Upper lobe of left lung (tissue), 4 donors: ENCODE measurements at regions not wholly inside any gene's neighbourhood (a gene's known extent, or its start where the extent isn't known, plus 50 kb on each side); places are given as distances from the start of the nearest gene placed in this dataset.

Source experiments
- CTCF ChIP-seq, 6 experiments: fragments of 450-650 bp in 4 of 6; fragments of 200-600 bp in 2 of 6; sonication (generic) in 2 of 6; IDR thresholded peaks; one replicate each; pipeline ENCODE4 v1.5.1; 2016 to 2019; ENCODE audit warnings: antibody characterized with exemption in 6 of 6
- EP300 ChIP-seq, 4 donors: sonication (generic); formaldehyde crosslinking; IDR thresholded peaks; one replicate each; pipeline ENCODE4 v1.5.1; 2017; ENCODE audit warnings: antibody characterized with exemption in 4 of 4, control low read depth in 2 of 4
- POLR2A ChIP-seq, 4 donors: fragments of 450-650 bp; IDR thresholded peaks; one replicate each; pipeline ENCODE4 v1.5.1; 2016 to 2017; ENCODE audit warnings: antibody characterized with exemption in 4 of 4, mild to moderate bottlenecking in 2 of 4
- POLR2AphosphoS5 ChIP-seq, 2 donors: sonication (generic); formaldehyde crosslinking; IDR thresholded peaks; one replicate each; pipeline ENCODE4 v1.5.1; 2017; ENCODE audit warnings: antibody characterized with exemption in 2 of 2

DNA sequence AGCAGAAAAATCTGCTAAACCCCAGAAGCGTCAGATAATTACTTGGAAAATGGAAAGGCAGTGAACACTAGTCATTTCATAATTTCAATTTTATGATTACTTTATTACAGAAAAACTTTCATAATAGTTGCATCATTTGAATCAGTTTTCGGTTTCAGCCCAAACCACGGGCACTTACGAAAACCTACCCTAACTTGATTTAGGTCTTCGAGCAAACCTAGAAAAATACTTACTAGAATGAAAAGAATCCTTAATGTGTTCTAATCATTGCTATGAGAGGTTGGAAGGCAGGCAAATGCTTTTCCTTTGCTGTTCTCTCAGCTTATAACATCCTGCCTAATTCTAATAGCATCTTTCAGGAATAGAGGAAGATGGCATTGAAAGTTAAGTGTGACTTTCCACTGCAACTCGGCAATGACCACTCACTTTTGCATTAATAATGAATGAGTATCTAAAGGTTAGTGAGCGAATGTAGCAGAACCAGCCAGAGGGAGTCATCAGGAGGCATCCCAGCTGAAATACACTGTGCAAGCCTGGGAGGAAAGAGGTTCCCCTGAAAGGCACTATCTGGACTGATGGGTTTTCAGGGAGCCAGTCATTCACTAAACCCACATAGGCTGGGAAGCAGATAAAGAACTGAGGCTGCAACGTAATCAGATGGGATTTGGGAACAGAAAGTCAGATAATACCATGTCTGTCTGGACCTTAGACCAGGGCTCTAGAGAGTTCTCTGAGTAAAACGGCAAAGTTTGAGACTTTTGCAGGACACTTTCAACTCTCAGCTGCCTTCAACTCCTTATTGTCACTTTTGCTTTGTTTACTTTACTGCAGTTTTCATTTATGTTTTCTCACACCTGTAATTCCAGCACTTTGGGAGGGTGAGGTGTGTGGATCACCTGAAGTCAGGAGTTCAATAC is 520.8 kb downstream of the RNF144A start:
- no peak for TF ChIP-seq CTCF (IDR thresholded peaks at IDR 0.05)
- no peak for TF ChIP-seq POLR2AphosphoS5 (IDR thresholded peaks at IDR 0.05)
- TF ChIP-seq POLR2A (IDR thresholded peaks at IDR 0.05): no peak
- no peak for TF ChIP-seq EP300 (IDR thresholded peaks at IDR 0.05)
